ENCODE measurements at regions not wholly inside any gene's neighbourhood (a gene's known extent, or its start where the extent isn't known, plus 50 kb on each side); places are given as distances from the start of the nearest gene placed in this dataset.

- TF ChIP-seq GATA2 (IDR thresholded peaks at IDR 0.05; ENCODE audit: low read depth, low read length), result no peak
- no peak for TF ChIP-seq GATA3 (IDR thresholded peaks at IDR 0.05; ENCODE audit: low read depth, low read length)
Observed at GRCh38 chr15:46450810-46451182, 816.0 kb downstream of the SQOR start.
